IMR-90 (cell line): ENCODE measurements at regions not wholly inside any gene's neighbourhood (a gene's known extent, or its start where the extent isn't known, plus 50 kb on each side); places are given as distances from the start of the nearest gene placed in this dataset.

Source experiments
- ATAC-seq: fragments of 200-7000 bp; cut with Tn5 transposase; 2 replicates; pipeline ENCODE4 v1.9.1; 2020; ENCODE audit warnings: low read depth, mild to moderate bottlenecking, moderate library complexity
- BruUV-seq: library from RNA; stranded (reverse); fragments of 400-500 nt; replicated peaks from 2 replicates; lab custom pipeline; 2021; lab: Mats Ljungman, UMichigan
- CTCF ChIA-PET: fragments of 300-600 bp; formaldehyde crosslinking; extraction: SDS; loops from one replicate; lab custom pipeline; 2021; ENCODE audit warnings: antibody characterized with exemption; lab: Yijun Ruan, JAX
- POLR2A ChIA-PET: fragments of 300-600 bp; sonication (Branson Sonifier 250); formaldehyde crosslinking; loops from one replicate; lab custom pipeline; 2022; ENCODE audit warnings: antibody characterized with exemption; ENCODE audit not compliant: unreplicated experiment; lab: Charles Lee
- DNase-seq: peaks from one replicate; pipeline ENCODE4 v3.0.0; 2013
- H2AFZ ChIP-seq: replicated peaks from 2 replicates; pipeline ENCODE3; 2013; ENCODE audit warnings: low read length, mild to moderate bottlenecking; ENCODE audit not compliant: poor library complexity
- H2AK5ac ChIP-seq: 2 replicates; pipeline ENCODE4 v1.6.1; 2013; ENCODE audit warnings: low read depth, low read length, inconsistent platforms
- H2AK9ac ChIP-seq: replicated peaks from 2 replicates; pipeline ENCODE3; 2013; ENCODE audit warnings: mild to moderate bottlenecking, low read depth, low read length, moderate library complexity; ENCODE audit not compliant: poor library complexity
- H2BK120ac ChIP-seq: 2 replicates; pipeline ENCODE4 v1.6.1; 2013; ENCODE audit warnings: low read depth, low read length, inconsistent platforms
- H2BK15ac ChIP-seq: 3 replicates; pipeline ENCODE4 v1.6.1; 2013; ENCODE audit warnings: low read depth, low read length, inconsistent platforms
- H2BK20ac ChIP-seq: 2 replicates; pipeline ENCODE4 v1.6.1; 2013; ENCODE audit warnings: low read depth, mild to moderate bottlenecking, inconsistent platforms, low read length, moderate library complexity
- H2BK5ac ChIP-seq: 2 replicates; pipeline ENCODE4 v1.6.1; 2013; ENCODE audit warnings: mild to moderate bottlenecking, low read depth, low read length, inconsistent platforms; ENCODE audit not compliant: poor library complexity, severe bottlenecking
- H3K14ac ChIP-seq: replicated peaks from 2 replicates; pipeline ENCODE4 v1.6.1; 2013; ENCODE audit warnings: low read depth, low read length, inconsistent platforms
- H3K18ac ChIP-seq: 2 replicates; pipeline ENCODE4 v1.6.1; 2013; ENCODE audit warnings: low read depth, low read length, control low read depth
- H3K23ac ChIP-seq: 2 replicates; pipeline ENCODE4 v1.6.1; 2013; ENCODE audit warnings: low read depth, low read length, inconsistent platforms
- H3K27ac ChIP-seq: 2 replicates; pipeline ENCODE4 v1.5.1; 2013; ENCODE audit warnings: mild to moderate bottlenecking, control low read depth, low read length; ENCODE audit not compliant: insufficient read depth
- H3K27me3 ChIP-seq: 2 replicates; pipeline ENCODE4 v1.6.1; 2013; ENCODE audit warnings: low read length; ENCODE audit not compliant: control insufficient read depth, insufficient read depth
- H3K36me3 ChIP-seq: 2 replicates; pipeline ENCODE4 v1.6.1; 2013; ENCODE audit warnings: low read length, mixed read lengths; ENCODE audit not compliant: control insufficient read depth, insufficient read depth
- H3K4ac ChIP-seq: 2 replicates; pipeline ENCODE4 v1.6.1; 2013; ENCODE audit warnings: low read depth, low read length, inconsistent platforms
- H3K4me1 ChIP-seq: 2 replicates; pipeline ENCODE4 v1.6.1; 2013; ENCODE audit warnings: low read length, mixed read lengths; ENCODE audit not compliant: control insufficient read depth, insufficient read depth
- H3K4me2 ChIP-seq: 2 replicates; pipeline ENCODE4 v1.6.1; 2013; ENCODE audit warnings: low read depth, mild to moderate bottlenecking, control low read depth, low read length, moderate library complexity
- H3K4me3 ChIP-seq: 2 replicates; pipeline ENCODE4 v1.5.1; 2013; ENCODE audit warnings: low read depth, mild to moderate bottlenecking, control low read depth, low read length, moderate library complexity; ENCODE audit not compliant: insufficient read depth
- H3K56ac ChIP-seq: 2 replicates; pipeline ENCODE4 v1.6.1; 2013; ENCODE audit warnings: low read length, inconsistent platforms; ENCODE audit not compliant: insufficient read depth; ENCODE audit errors: extremely low read depth
- H3K79me1 ChIP-seq, 2 experiments: 2 replicates each; pipeline ENCODE4 v1.6.1; 2013; ENCODE audit warnings: low read length in 2 of 2, inconsistent platforms in 1 of 2, low read depth in 1 of 2
- H3K9ac ChIP-seq: 2 replicates; pipeline ENCODE4 v1.6.1; 2013; ENCODE audit warnings: low read depth, low read length, control low read depth
- H3K9me1 ChIP-seq: 2 replicates; pipeline ENCODE4 v1.6.1; 2013; ENCODE audit warnings: low read length, inconsistent platforms; ENCODE audit not compliant: insufficient read depth
- H3K9me3 ChIP-seq: 2 replicates; pipeline ENCODE4 v1.6.1; 2013; ENCODE audit warnings: low read length; ENCODE audit not compliant: control insufficient read depth, insufficient read depth
- H4K20me1 ChIP-seq: 2 replicates; pipeline ENCODE4 v1.6.1; 2013; ENCODE audit warnings: low read length, inconsistent platforms; ENCODE audit not compliant: insufficient read depth
- H4K5ac ChIP-seq: 2 replicates; pipeline ENCODE4 v1.6.1; 2013; ENCODE audit warnings: mild to moderate bottlenecking, low read depth, low read length, control low read depth
- H4K8ac ChIP-seq, 2 experiments: 2 replicates each; pipeline ENCODE4 v1.6.1; 2013; ENCODE audit warnings: low read depth in 2 of 2, low read length in 2 of 2, control low read depth in 1 of 2, inconsistent platforms in 1 of 2
- H4K91ac ChIP-seq: 2 replicates; pipeline ENCODE4 v1.6.1; 2013; ENCODE audit warnings: low read depth, low read length, inconsistent platforms; ENCODE audit not compliant: insufficient read depth
- BHLHE40 ChIP-seq: fragments of 150-350 bp; IDR thresholded peaks from 2 replicates; pipeline ENCODE4 v1.6.1; 2016; ENCODE audit warnings: mild to moderate bottlenecking, low read depth, low read length
- CEBPB ChIP-seq: IDR thresholded peaks from 2 replicates; pipeline ENCODE4 v1.6.1; 2012; ENCODE audit warnings: low read depth, low read length, improper control_type of control experiment
- CHD1 ChIP-seq: IDR thresholded peaks from 2 replicates; pipeline ENCODE4 v1.6.1; 2012; ENCODE audit warnings: low read depth, low read length, improper control_type of control experiment
- CTCF ChIP-seq: conservative IDR thresholded peaks from 2 replicates; pipeline ENCODE4 v1.5.1; 2012; ENCODE audit warnings: mild to moderate bottlenecking, low read depth, low read length, improper control_type of control experiment
- ELK1 ChIP-seq: fragments of 150-350 bp; IDR thresholded peaks from 2 replicates; pipeline ENCODE4 v1.6.1; 2016; ENCODE audit warnings: low read depth, mild to moderate bottlenecking, low read length, moderate library complexity, borderline replicate concordance
- FOS ChIP-seq: fragments of 150-350 bp; IDR thresholded peaks from 2 replicates; pipeline ENCODE4 v1.6.1; 2016; ENCODE audit warnings: low read depth, low read length
- MAFK ChIP-seq: IDR thresholded peaks from 2 replicates; pipeline ENCODE4 v1.6.1; 2012; ENCODE audit warnings: low read depth, low read length, improper control_type of control experiment
- MAZ ChIP-seq: IDR thresholded peaks from 2 replicates; pipeline ENCODE4 v1.6.1; 2012; ENCODE audit warnings: low read depth, mild to moderate bottlenecking, low read length, improper control_type of control experiment, moderate library complexity, borderline replicate concordance
- MXI1 ChIP-seq: IDR thresholded peaks from 2 replicates; pipeline ENCODE4 v1.6.1; 2012; ENCODE audit warnings: low read depth, mild to moderate bottlenecking, low read length, moderate library complexity, borderline replicate concordance
- NFE2L2 ChIP-seq: fragments of 150-350 bp; IDR thresholded peaks from 2 replicates; pipeline ENCODE4 v1.6.1; 2016; ENCODE audit warnings: low read depth, mild to moderate bottlenecking, low read length
- POLR2A ChIP-seq: IDR thresholded peaks from 2 replicates; pipeline ENCODE4 v1.6.1; 2012; ENCODE audit warnings: mild to moderate bottlenecking, low read depth, low read length
- RAD21 ChIP-seq: IDR thresholded peaks from 2 replicates; pipeline ENCODE4 v1.6.1; 2012; ENCODE audit warnings: low read length, improper control_type of control experiment
- RCOR1 ChIP-seq: IDR thresholded peaks from 2 replicates; pipeline ENCODE4 v1.6.1; 2012; ENCODE audit warnings: mild to moderate bottlenecking, low read length, improper control_type of control experiment; ENCODE audit not compliant: insufficient replicate concordance
- RFX5 ChIP-seq: IDR thresholded peaks from 2 replicates; pipeline ENCODE4 v1.8.0; 2012; ENCODE audit warnings: low read depth, mild to moderate bottlenecking, low read length, moderate library complexity
- SMC3 ChIP-seq: fragments of 150-350 bp; IDR thresholded peaks from 2 replicates; pipeline ENCODE4 v1.6.1; 2016; ENCODE audit warnings: low read depth, mild to moderate bottlenecking, antibody characterized with exemption, low read length, moderate library complexity
- USF2 ChIP-seq: fragments of 150-350 bp; IDR thresholded peaks from 2 replicates; pipeline ENCODE4 v1.6.1; 2017; ENCODE audit warnings: mild to moderate bottlenecking, antibody characterized with exemption, low read length, low read depth
- WGBS, 2 experiments: methylation state at CpG; one replicate each; pipeline versions ENCODE4 v1.1.5 to v1.1.7; 2013; ENCODE audit warnings: missing lambda C conversion rate in 2 of 2; ENCODE audit not compliant: insufficient read length in 1 of 2; ENCODE audit errors: extremely low coverage in 2 of 2; 5-methylcytosine and 5-hydroxymethylcytosine counted together
- dilution Hi-C: fragments of 300-500 bp; cut with HindIII; formaldehyde crosslinking; loops from one replicate; pipeline ENCODE4 v1.14.3; 2018; ENCODE audit warnings: low sequenced_read_pairs; ENCODE audit not compliant: unreplicated experiment
- in situ Hi-C: fragments of 300-500 bp; cut with MboI; formaldehyde crosslinking; loops from 3 replicates; pipeline ENCODE4 v1.14.3; 2019; ENCODE audit warnings: low sequenced_read_pairs, inconsistent platforms, mixed read lengths
- intact Hi-C: fragments of 100-400 bp; cut with micrococcal nuclease; formaldehyde crosslinking; loops from 2 replicates; pipeline ENCODE4 v1.10.0; 2022

- ATAC-seq: no peak
- Histone ChIP-seq H3K56ac (no peak overlapping the region), H4K20me1 (no peaks in the 10 kb centered on the region)
Observed at GRCh38 chr12:125530876-125531275, 465.6 kb downstream of the AACS start.

More at GRCh38 chr12:125530876-125531275, 465.6 kb downstream of the AACS start:
- dilution Hi-C loops (no loop called here), intact Hi-C loops (no loop called here), in situ Hi-C loops (no loop called here)
- Histone ChIP-seq H3K4ac (no peak overlapping the region), H3K18ac (no peak overlapping the region), H2BK20ac (no peak overlapping the region), H2AK9ac (no peak overlapping the region), H2BK15ac (no peak overlapping the region), H4K5ac (no peak overlapping the region), H3K27ac (no peak overlapping the region), H3K4me3 (no peak overlapping the region), H3K9me3 (peaks cover 25% of the 10 kb centered on the region), H3K9ac (no peak overlapping the region), H2AFZ (no peak overlapping the region), H4K91ac (no peak overlapping the region), H2BK5ac (no peak overlapping the region), H2BK120ac (no peak overlapping the region), H3K36me3 (no peaks in the 10 kb centered on the region), H2AK5ac (no peak overlapping the region), H3K79me1 (no peaks in the 10 kb centered on the region), H4K8ac (no peak overlapping the region), H3K4me1 (no peaks in the 10 kb centered on the region), H3K9me1 (no peaks in the 10 kb centered on the region), H3K14ac (no peak overlapping the region), H3K23ac (no peak overlapping the region), H3K27me3 (no peaks in the 10 kb centered on the region), H3K4me2 (no peak overlapping the region)
- no peak for TF ChIP-seq ELK1
- no peak for TF ChIP-seq CEBPB
- TF ChIP-seq MXI1: no peak
- TF ChIP-seq RCOR1: no peak
- no peak for TF ChIP-seq CHD1
- no peak for TF ChIP-seq MAFK
- no peak for TF ChIP-seq USF2
- TF ChIP-seq SMC3: no peak
- TF ChIP-seq BHLHE40: no peak
- TF ChIP-seq FOS: no peak
- no peak for TF ChIP-seq RAD21
- TF ChIP-seq RFX5: no peak
- no peak for TF ChIP-seq NFE2L2
- no peak for TF ChIP-seq MAZ
- no peak for TF ChIP-seq CTCF
- no peak for TF ChIP-seq POLR2A
- ChIA-PET POLR2A (no interaction called here), CTCF (no interaction called here)
- no TSS peak for BruUV-seq
- no peak for DNase-seq
- WGBS, 2 experiments: no CpG with 5 or more reads among the region's 5 CpGs
